ENCODE measurements at regions not wholly inside any gene's neighbourhood (a gene's known extent, or its start where the extent isn't known, plus 50 kb on each side); places are given as distances from the start of the nearest gene placed in this dataset.

GRCh38 chr4:146023334-146023967 lies 84.8 kb upstream of the ZNF827 start:
- DNase-seq (no peak), ATAC-seq (no peak)
- Histone ChIP-seq H3K4me1 (no peaks in the 10 kb centered on the region), H3K9me3 (no peaks in the 10 kb centered on the region), H3K4me3 (no peak overlapping the region), H3K27me3 (no peaks in the 10 kb centered on the region), H3K27ac (no peak overlapping the region), H3K36me3 (no peaks in the 10 kb centered on the region)
- in situ Hi-C loops (cut with MboI; ENCODE audit: low sequenced_read_pairs in 4 of 4) = no loop called here
- intact Hi-C loops (cut with DNase I; ENCODE audit: low total_unique reads) = no loop called here
- TF ChIP-seq CTCF (IDR thresholded peaks at IDR 0.05 in 4 of 5, conservative IDR thresholded peaks at IDR 0.05 in 1 of 5) (no peak), POLR2A (IDR thresholded peaks at IDR 0.05) (no peak)

GRCh38 chr4:146022541-146022940 lies 83.9 kb upstream of the ZNF827 start:
- Histone ChIP-seq H3K9me3 (no peaks in the 10 kb centered on the region), H3K36me3 (no peaks in the 10 kb centered on the region), H3K27me3 (no peaks in the 10 kb centered on the region), H3K4me1 (no peaks in the 10 kb centered on the region), H3K4me3 (no peak overlapping the region), H3K27ac (no peak overlapping the region)
- DNase-seq = no peak
- intact Hi-C loops (cut with DNase I; ENCODE audit: low total_unique reads) (no loop called here), in situ Hi-C loops (cut with MboI; ENCODE audit: low sequenced_read_pairs in 4 of 4) (no loop called here)
- no peak for ATAC-seq
- no peak for TF ChIP-seq CTCF (IDR thresholded peaks at IDR 0.05 in 4 of 5, conservative IDR thresholded peaks at IDR 0.05 in 1 of 5)
- no peak for TF ChIP-seq POLR2A (IDR thresholded peaks at IDR 0.05)

- ATAC-seq (no peak), DNase-seq (no peak)
- Histone ChIP-seq H3K36me3 (no peaks in the 10 kb centered on the region), H3K27me3 (no peaks in the 10 kb centered on the region), H3K27ac (no peak overlapping the region), H3K4me1 (no peaks in the 10 kb centered on the region), H3K4me3 (no peak overlapping the region), H3K9me3 (no peaks in the 10 kb centered on the region)
- no peak for TF ChIP-seq POLR2A (IDR thresholded peaks at IDR 0.05)
- TF ChIP-seq CTCF (IDR thresholded peaks at IDR 0.05 in 4 of 5, conservative IDR thresholded peaks at IDR 0.05 in 1 of 5) = no peak
- in situ Hi-C loops (cut with MboI; ENCODE audit: low sequenced_read_pairs in 4 of 4) = no loop called here
- intact Hi-C loops (cut with DNase I; ENCODE audit: low total_unique reads) = no loop called here
Observed at GRCh38 chr4:146018247-146018646, 79.6 kb upstream of the ZNF827 start.

GRCh38 chr4:146004730-146005129 lies 66.1 kb upstream of the ZNF827 start:
- H3K4me1 ChIP-seq = no peaks in the 10 kb centered on the region
- no peak overlapping the region for H3K27ac ChIP-seq
- no peaks in the 10 kb centered on the region for H3K9me3 ChIP-seq
- no peaks in the 10 kb centered on the region for H3K27me3 ChIP-seq
- DNase-seq (no peak), ATAC-seq (no peak)
- H3K36me3 ChIP-seq = no peaks in the 10 kb centered on the region
- H3K4me3 ChIP-seq = no peak overlapping the region
- intact Hi-C loops (cut with DNase I; ENCODE audit: low total_unique reads) (no loop called here), in situ Hi-C loops (cut with MboI; ENCODE audit: low sequenced_read_pairs in 4 of 4) (no loop called here)
- TF ChIP-seq POLR2A (IDR thresholded peaks at IDR 0.05) = no peak
- TF ChIP-seq CTCF (IDR thresholded peaks at IDR 0.05 in 4 of 5, conservative IDR thresholded peaks at IDR 0.05 in 1 of 5) = no peak

GRCh38 chr4:145988628-145989027 lies 50.0 kb upstream of the ZNF827 start:
- ATAC-seq (no peak), DNase-seq (no peak)
- in situ Hi-C loops (cut with MboI; ENCODE audit: low sequenced_read_pairs in 4 of 4) (no loop called here), intact Hi-C loops (cut with DNase I; ENCODE audit: low total_unique reads) (no loop called here)
- H3K4me3 ChIP-seq = no peak overlapping the region
- no peak for TF ChIP-seq POLR2A (IDR thresholded peaks at IDR 0.05)
- TF ChIP-seq CTCF (IDR thresholded peaks at IDR 0.05 in 4 of 5, conservative IDR thresholded peaks at IDR 0.05 in 1 of 5) = no peak
- no peaks in the 10 kb centered on the region for H3K27me3 ChIP-seq
- H3K4me1 ChIP-seq = no peaks in the 10 kb centered on the region
- H3K36me3 ChIP-seq = no peaks in the 10 kb centered on the region
- no peak overlapping the region for H3K27ac ChIP-seq
- no peaks in the 10 kb centered on the region for H3K9me3 ChIP-seq
